Skeletal muscle satellite cell (primary cell): ENCODE measurements at regions not wholly inside any gene's neighbourhood (a gene's known extent, or its start where the extent isn't known, plus 50 kb on each side); places are given as distances from the start of the nearest gene placed in this dataset.

ENCODE experiments used
- H3K27me3 ChIP-seq: 2 replicates; pipeline ENCODE4 v1.7.0; 2013; ENCODE audit warnings: low read length; ENCODE audit not compliant: control insufficient read depth, insufficient read depth
- H3K36me3 ChIP-seq: 2 replicates; pipeline ENCODE4 v1.7.0; 2013; ENCODE audit warnings: mild to moderate bottlenecking, control low read depth, low read length; ENCODE audit not compliant: insufficient read depth
- H3K4me1 ChIP-seq: 2 replicates; pipeline ENCODE4 v1.7.0; 2013; ENCODE audit warnings: low read length; ENCODE audit not compliant: control insufficient read depth, insufficient read depth
- H3K4me2 ChIP-seq: 2 replicates; pipeline ENCODE4 v1.7.0; 2013; ENCODE audit warnings: mild to moderate bottlenecking, low read length
- H3K4me3 ChIP-seq: 2 replicates; pipeline ENCODE4 v1.7.0; 2013; ENCODE audit warnings: low read length
- H3K9ac ChIP-seq: 2 replicates; pipeline ENCODE4 v1.7.0; 2013; ENCODE audit warnings: mild to moderate bottlenecking, low read depth, low read length, moderate library complexity
- H3K9me3 ChIP-seq: replicated peaks from 2 replicates; pipeline ENCODE4 v1.7.0; 2013; ENCODE audit warnings: mild to moderate bottlenecking, control low read depth, low read length

DNA sequence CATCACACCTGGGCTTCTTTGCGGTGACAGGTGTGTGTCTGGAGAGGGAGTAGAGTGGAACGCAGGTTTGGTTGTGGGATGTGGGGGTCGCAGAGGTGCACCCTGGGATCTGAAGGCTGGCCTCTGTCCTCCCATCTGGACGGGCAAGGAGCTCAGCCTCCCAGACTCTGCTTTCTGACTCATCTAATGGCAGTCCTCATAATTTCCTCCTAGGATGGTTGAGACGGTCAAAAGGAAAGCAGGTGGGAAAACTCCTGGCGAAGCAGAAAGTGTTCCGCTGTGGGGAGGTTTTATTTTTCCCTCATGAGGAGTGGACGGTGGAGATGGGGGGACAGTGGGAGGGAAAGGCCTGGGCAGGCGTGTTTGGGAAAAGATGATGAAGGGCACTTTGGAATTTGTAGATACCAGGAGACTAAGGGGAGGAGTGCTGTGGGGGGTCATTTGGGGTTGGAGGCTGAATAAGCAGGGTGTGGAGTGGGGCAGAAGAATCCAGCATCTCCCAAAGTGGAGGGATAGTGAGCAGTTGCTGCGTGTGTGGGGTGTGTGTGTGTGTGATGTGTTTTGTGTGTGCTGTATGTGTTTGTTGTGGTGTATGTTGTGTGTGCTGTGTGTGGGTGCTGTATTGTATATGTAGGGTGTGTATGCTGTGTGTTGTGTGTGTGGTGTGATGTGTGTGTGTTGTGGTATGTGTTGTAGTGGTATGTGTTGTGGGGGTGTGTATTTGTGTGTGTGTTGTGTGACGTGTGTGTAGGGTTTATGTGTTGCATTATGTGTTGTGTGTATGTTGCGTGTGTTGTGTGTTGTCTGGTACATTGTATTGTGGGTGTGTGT lies 97.2 kb upstream of the PODXL start:
- H3K4me3 ChIP-seq: no peak overlapping the region
- H3K36me3 ChIP-seq: no peaks in the 10 kb centered on the region
- H3K27me3 ChIP-seq: no peaks in the 10 kb centered on the region
- no peak overlapping the region for H3K9ac ChIP-seq
- H3K4me1 ChIP-seq: peaks cover 10% of the 10 kb centered on the region
- no peaks in the 10 kb centered on the region for H3K9me3 ChIP-seq
- no peak overlapping the region for H3K4me2 ChIP-seq

DNA sequence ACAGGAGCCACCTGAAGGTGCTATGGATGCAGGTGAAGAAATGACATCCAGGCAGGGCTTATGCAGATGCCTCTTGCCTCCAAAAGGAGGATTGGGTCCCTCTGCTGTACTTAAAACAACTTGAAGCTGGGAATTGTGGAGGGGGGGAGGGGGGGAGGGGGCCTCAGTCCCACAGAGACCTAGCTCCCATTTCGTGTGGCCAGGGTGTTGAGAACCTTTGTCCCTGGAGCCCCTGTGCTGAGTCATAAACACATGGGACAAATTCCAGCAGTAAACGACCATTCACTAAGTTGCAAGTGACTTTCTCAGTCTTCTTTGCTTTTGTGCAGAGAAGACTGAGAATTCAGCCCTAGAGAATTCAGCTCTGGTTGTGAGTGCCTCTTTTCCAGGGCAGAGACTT lies 96.5 kb upstream of the PODXL start:
- H3K9me3 ChIP-seq: no peaks in the 10 kb centered on the region
- H3K27me3 ChIP-seq: no peaks in the 10 kb centered on the region
- no peaks in the 10 kb centered on the region for H3K36me3 ChIP-seq

DNA sequence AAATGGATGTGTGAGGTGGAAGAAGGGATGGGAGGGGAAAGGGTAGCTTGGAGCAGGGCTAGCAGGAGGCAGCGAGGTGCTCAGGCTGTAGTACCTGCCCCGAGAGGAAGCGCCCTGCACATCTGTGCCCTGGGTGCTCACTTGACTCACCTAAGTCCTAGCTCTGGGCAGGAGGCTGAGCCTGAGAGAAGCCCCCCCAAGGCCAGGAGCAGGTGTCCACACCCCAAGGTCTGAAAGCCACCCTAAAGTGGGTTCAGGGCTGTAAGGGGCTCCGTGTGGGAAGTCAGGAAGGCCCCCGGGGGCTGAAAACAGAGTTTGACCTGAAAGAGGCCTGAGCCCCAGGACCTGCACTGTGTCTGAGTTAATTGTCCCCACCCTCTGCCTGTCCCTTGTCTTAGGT lies 95.8 kb upstream of the PODXL start:
- Histone ChIP-seq H3K27me3 (no peaks in the 10 kb centered on the region), H3K9me3 (no peaks in the 10 kb centered on the region), H3K36me3 (no peaks in the 10 kb centered on the region), H3K4me3 (no peak overlapping the region), H3K4me2 (no peak overlapping the region), H3K9ac (no peak overlapping the region), H3K4me1 (peaks cover 10% of the 10 kb centered on the region)

More for the DNA sequence above, 96.5 kb upstream of the PODXL start:
- Histone ChIP-seq H3K9ac (no peak overlapping the region), H3K4me1 (peaks cover 10% of the 10 kb centered on the region), H3K4me2 (no peak overlapping the region), H3K4me3 (no peak overlapping the region)

DNA sequence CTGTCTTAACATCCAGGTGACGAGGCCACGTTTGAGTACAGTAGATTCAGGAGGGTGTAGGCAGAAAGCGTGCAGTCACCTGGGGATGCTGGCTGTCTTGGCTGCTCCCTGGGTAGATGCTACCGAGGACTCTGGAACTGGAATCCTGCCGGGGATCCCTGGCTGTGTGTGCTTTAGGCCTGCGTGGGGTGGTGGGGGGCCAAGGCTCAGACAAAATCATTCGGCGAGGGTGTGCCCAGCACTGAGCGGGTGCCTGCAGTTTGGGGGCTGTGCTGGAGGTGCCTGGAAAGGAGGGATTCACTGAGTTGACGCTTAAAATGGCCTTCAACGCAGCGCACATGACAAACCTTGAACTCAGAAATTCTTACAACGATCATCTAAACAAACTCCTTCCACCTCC lies 93.5 kb upstream of the PODXL start:
- H3K9me3 ChIP-seq: no peaks in the 10 kb centered on the region
- H3K4me3 ChIP-seq: no peak overlapping the region
- peaks cover 10% of the 10 kb centered on the region for H3K4me1 ChIP-seq
- H3K36me3 ChIP-seq: no peaks in the 10 kb centered on the region
- no peak overlapping the region for H3K9ac ChIP-seq
- H3K27me3 ChIP-seq: no peaks in the 10 kb centered on the region
- no peak overlapping the region for H3K4me2 ChIP-seq

DNA sequence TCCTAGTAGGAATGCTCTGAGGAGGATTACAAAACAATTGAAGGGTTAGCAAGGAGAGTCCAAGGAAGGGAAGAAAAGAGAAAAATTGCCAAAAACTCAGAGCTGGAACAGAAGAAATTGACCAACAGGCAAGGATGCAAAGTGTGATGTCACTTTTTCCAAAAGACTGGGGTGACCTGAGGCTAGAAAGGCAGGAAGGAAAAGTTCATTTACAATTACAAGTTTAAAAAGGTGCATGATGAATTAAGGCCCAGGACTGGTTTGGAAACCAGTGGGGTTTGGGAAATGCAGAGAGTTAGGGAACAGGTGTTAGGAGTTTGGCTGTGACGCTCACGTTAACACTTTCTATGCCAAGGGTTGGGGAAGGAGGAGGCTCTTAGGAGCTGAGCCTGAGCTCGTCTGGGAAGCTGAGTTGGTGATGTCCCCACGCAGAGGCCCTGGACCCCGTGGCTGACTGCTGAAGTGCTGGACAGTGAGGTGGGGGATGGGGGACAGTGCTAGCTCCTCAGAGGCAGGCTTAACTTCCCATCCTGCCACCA lies 92.6 kb upstream of the PODXL start:
- H3K4me2 ChIP-seq: no peak overlapping the region
- H3K4me3 ChIP-seq: no peak overlapping the region
- H3K36me3 ChIP-seq: no peaks in the 10 kb centered on the region
- no peaks in the 10 kb centered on the region for H3K27me3 ChIP-seq
- H3K9ac ChIP-seq: no peak overlapping the region
- H3K4me1 ChIP-seq: peaks cover 10% of the 10 kb centered on the region
- H3K9me3 ChIP-seq: no peaks in the 10 kb centered on the region

DNA sequence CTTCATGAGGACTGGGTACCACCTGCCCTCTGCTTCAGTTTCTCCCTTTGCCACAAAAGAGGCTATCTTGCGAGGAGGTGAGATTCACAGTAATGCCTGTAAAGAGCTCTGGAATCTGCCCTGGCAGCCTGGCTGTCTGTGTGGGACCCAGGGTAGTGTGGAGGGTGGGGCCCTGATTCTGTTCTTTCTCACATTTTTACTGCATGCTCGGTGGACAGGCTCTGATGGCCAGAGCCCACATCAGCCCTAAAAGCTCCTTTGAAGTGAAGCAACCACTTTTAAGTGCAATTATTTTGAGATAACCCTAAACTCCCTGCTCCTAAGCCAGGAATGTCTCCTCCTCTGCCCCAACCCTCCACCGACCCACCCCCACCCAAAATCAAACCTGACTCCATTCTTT lies 92.1 kb upstream of the PODXL start:
- peaks cover 5% of the 10 kb centered on the region for H3K4me1 ChIP-seq
- H3K36me3 ChIP-seq: no peaks in the 10 kb centered on the region
- H3K4me3 ChIP-seq: no peak overlapping the region
- no peak overlapping the region for H3K4me2 ChIP-seq
- no peaks in the 10 kb centered on the region for H3K27me3 ChIP-seq
- no peaks in the 10 kb centered on the region for H3K9me3 ChIP-seq
- H3K9ac ChIP-seq: no peak overlapping the region

DNA sequence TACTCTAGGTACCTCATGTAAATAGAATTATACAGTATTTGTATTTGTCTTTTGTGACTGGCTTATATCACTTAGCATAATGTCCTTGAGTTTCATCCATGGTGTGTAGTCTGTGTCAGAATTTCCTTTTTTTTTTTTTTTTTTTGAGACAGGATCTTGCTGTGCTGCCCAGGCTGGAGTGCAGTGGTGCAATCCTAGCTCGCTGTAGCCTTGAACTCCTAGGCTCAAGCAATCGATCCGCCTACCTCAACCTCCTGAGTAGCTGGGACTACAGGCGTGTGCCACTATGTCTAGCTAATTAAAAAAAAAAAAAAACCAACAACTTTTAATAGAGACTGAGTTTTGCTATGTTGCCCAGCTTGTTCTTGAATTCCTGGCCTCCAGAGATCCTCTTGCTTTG lies 89.8 kb upstream of the PODXL start:
- Histone ChIP-seq H3K4me3 (no peak overlapping the region), H3K36me3 (no peaks in the 10 kb centered on the region), H3K9ac (no peak overlapping the region), H3K4me1 (peaks cover 9% of the 10 kb centered on the region), H3K27me3 (no peaks in the 10 kb centered on the region), H3K9me3 (no peaks in the 10 kb centered on the region), H3K4me2 (no peak overlapping the region)

DNA sequence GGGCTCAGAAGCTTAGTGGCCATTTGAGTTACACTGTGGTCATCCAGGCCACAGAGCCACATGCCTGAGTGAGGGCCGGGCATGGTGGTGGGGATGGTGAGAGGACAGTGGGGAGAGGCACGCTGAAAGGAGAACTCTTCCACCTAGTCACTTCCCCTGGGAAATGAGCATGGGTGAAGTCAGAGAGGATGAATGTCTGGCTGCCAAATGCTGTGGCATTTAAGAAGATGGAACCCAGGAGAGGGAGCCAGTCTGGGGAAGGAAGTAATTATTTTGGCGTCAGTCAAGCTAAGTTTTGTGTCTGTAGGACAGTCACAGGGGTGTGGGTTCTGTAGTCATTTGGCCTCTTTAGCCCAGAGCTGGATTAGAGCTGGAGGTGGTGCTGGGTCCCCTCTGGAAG lies 86.0 kb upstream of the PODXL start:
- Histone ChIP-seq H3K4me2 (no peak overlapping the region), H3K4me1 (peaks cover 9% of the 10 kb centered on the region)

DNA sequence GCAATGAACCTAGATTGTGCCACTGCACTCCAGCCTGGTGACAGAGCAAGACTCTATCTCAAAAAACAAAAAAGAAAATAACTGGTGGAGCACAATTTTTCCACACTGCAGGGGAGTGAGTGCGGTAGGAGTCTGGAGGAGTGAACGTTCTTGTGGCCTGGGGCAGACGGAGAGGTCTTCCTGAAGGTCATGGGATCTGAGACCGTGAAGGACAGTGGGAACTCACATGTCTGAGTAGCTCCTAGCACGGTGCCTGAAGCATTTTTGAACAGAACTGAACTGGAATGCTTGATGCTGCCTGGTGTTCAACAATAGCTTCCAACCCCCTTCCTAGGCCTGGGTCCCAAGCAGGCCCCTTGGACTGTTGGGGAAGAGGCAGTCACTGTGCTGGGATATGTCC lies 84.3 kb upstream of the PODXL start:
- Histone ChIP-seq H3K9ac (no peak overlapping the region), H3K4me2 (no peak overlapping the region), H3K36me3 (no peaks in the 10 kb centered on the region), H3K4me3 (no peak overlapping the region), H3K27me3 (no peaks in the 10 kb centered on the region), H3K9me3 (no peaks in the 10 kb centered on the region), H3K4me1 (peaks cover 9% of the 10 kb centered on the region)

More for the DNA sequence above, 86.0 kb upstream of the PODXL start:
- Histone ChIP-seq H3K36me3 (no peaks in the 10 kb centered on the region), H3K9me3 (no peaks in the 10 kb centered on the region), H3K4me3 (no peak overlapping the region), H3K9ac (no peak overlapping the region), H3K27me3 (no peaks in the 10 kb centered on the region)

DNA sequence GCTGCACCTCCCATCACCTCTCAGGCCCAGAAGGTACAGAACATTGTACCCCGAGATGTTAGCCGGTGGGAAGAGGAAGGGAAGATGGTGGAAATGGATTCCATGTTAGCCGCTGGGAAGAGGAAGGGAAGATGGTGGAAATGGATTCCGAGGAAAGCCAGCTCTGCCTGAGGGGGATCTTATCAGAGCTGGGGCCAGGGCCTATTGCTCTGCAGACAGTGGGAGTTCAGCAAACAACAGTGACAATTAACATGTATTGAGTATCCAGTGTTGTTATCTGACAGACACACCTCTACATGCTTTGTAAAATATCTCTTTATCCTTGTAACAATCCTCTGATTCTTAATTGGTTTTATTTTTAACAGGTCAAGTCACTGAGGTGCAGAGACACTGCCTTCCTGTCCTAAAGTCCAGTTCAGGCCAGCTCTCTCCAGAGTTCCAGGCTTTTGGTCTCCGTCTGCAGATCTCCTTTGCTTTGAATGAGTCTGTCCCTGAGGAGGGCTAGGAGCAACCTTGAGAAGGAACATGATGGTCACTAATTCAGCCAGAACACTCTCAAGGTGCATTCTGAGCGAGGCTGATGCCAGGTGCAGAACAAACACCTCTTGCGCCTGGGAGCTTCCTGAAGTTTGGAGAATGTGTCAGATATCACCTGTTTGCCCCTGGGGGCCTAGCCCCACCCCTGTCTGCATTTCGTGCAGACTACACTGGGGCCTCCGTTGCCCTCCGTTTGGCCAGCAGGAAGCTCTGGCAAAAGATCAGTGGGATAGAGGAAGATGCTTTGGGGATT lies 82.4 kb upstream of the PODXL start:
- no peaks in the 10 kb centered on the region for H3K27me3 ChIP-seq
- no peak overlapping the region for H3K4me3 ChIP-seq
- no peak overlapping the region for H3K9ac ChIP-seq
- H3K4me2 ChIP-seq: no peak overlapping the region
- no peaks in the 10 kb centered on the region for H3K36me3 ChIP-seq
- H3K9me3 ChIP-seq: no peaks in the 10 kb centered on the region
- H3K4me1 ChIP-seq: peaks cover 13% of the 10 kb centered on the region

DNA sequence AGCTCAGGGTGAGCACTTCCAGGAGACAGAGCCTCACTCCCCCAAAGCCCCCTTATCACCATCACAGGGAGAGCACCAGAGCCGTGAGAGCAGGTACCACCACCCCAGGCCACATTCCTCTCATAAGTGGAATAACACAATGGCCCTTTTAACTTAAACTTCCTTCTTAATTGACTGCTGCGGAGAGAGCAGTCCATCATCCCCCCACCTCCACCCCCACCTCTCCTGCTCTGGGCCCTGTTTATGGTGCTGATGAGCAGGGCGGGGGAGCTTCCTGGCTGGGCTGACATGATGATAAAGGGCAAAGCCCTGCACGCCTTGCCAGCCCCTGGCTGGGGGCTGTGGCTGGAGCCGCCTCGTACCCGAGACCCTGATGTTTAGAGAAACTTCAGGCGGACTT lies 81.4 kb upstream of the PODXL start:
- Histone ChIP-seq H3K9ac (no peak overlapping the region), H3K9me3 (no peaks in the 10 kb centered on the region), H3K4me2 (no peak overlapping the region), H3K27me3 (no peaks in the 10 kb centered on the region), H3K36me3 (no peaks in the 10 kb centered on the region), H3K4me3 (no peak overlapping the region), H3K4me1 (peaks cover 23% of the 10 kb centered on the region)
